K562 (cell line): ENCODE measurements at regions not wholly inside any gene's neighbourhood (a gene's known extent, or its start where the extent isn't known, plus 50 kb on each side); places are given as distances from the start of the nearest gene placed in this dataset.

Experiments
- ELK1 ChIP-seq: sonication (generic); formaldehyde crosslinking; IDR thresholded peaks from 2 replicates; pipeline ENCODE4 v1.8.1; 2022; ENCODE audit warnings: missing genetic modification reagents
- FOS ChIP-seq: IDR thresholded peaks from 3 replicates; pipeline ENCODE4 v1.6.1; 2011; ENCODE audit not compliant: insufficient read length; ENCODE audit errors: extremely low read depth
- GATA2 ChIP-seq: sonication (generic); formaldehyde crosslinking; IDR thresholded peaks from 2 replicates; pipeline ENCODE4 v1.4.0; 2020; ENCODE audit warnings: mild to moderate bottlenecking, missing genetic modification reagents
- HCFC1 ChIP-seq: IDR thresholded peaks from 2 replicates; pipeline ENCODE4 v1.6.1; 2012; ENCODE audit warnings: low read depth, low read length, improper control_type of control experiment
- TRIM24 ChIP-seq, 2 experiments: fragments of 450-650 bp; IDR thresholded peaks; 2 replicates each; pipeline ENCODE4 v1.6.1; 2016

- TF ChIP-seq GATA2 (CRISPR knock-in tag), result no peak
- TF ChIP-seq HCFC1, result no peak
- no peak for TF ChIP-seq TRIM24 (IDR thresholded peaks at IDR 0.05)
- no peak for TF ChIP-seq FOS
- no peak for TF ChIP-seq ELK1 (CRISPR knock-in tag)
These were observed 1307.8 kb upstream of the RAG2 start for GRCh38 chr11:37905707-37906417.
